Hepatocyte (in vitro differentiated cells): ENCODE measurements at regions not wholly inside any gene's neighbourhood (a gene's known extent, or its start where the extent isn't known, plus 50 kb on each side); places are given as distances from the start of the nearest gene placed in this dataset.
A peak's percentile ranks its signal among the peaks of the same experiment; 100 is the strongest.
"Not testable (repeated sequence)": the region's sequence is repeated elsewhere in the genome, so short reads cannot be mapped to it uniquely, and the experiment has no call there.

ENCODE experiments used
- DNase-seq: peaks from one replicate; pipeline ENCODE4 v3.0.0-alpha.2; 2016; ENCODE audit warnings: low spot score
- H2AFZ ChIP-seq: fragments of 200-600 bp; sonication (generic); 2 replicates; pipeline ENCODE4 v1.6.0; 2016; ENCODE audit warnings: antibody characterized with exemption, mild to moderate bottlenecking
- H3K27ac ChIP-seq: fragments of 200-600 bp; sonication (generic); 2 replicates; pipeline ENCODE4 v1.5.1; 2016; ENCODE audit warnings: mild to moderate bottlenecking
- H3K27me3 ChIP-seq: fragments of 200-600 bp; sonication (generic); 2 replicates; pipeline ENCODE4 v1.6.1; 2016
- H3K36me3 ChIP-seq: fragments of 200-600 bp; sonication (generic); replicated peaks from 2 replicates; pipeline ENCODE4 v1.5.1; 2016; ENCODE audit warnings: low read depth; ENCODE audit not compliant: insufficient read depth
- H3K4me1 ChIP-seq: fragments of 200-600 bp; sonication (generic); 2 replicates; pipeline ENCODE4 v1.5.1; 2016; ENCODE audit warnings: mild to moderate bottlenecking, moderate library complexity; ENCODE audit not compliant: insufficient read depth
- H3K4me2 ChIP-seq: fragments of 200-600 bp; sonication (generic); 2 replicates; pipeline ENCODE4 v1.6.0; 2016
- H3K4me3 ChIP-seq: fragments of 200-600 bp; sonication (generic); 2 replicates; pipeline ENCODE4 v1.5.1; 2016; ENCODE audit warnings: mild to moderate bottlenecking
- H3K79me2 ChIP-seq: fragments of 200-600 bp; sonication (generic); 2 replicates; pipeline ENCODE4 v1.6.0; 2017; ENCODE audit warnings: mild to moderate bottlenecking
- H3K9me2 ChIP-seq: fragments of 200-600 bp; sonication (generic); replicated peaks from 2 replicates; pipeline ENCODE4 v1.6.0; 2017; ENCODE audit warnings: mild to moderate bottlenecking; ENCODE audit not compliant: insufficient read depth
- H3K9me3 ChIP-seq: fragments of 200-600 bp; sonication (generic); 2 replicates; pipeline ENCODE4 v1.5.1; 2016; ENCODE audit warnings: low read depth, mild to moderate bottlenecking
- H4K20me1 ChIP-seq: fragments of 200-600 bp; sonication (generic); 2 replicates; pipeline ENCODE4 v1.6.0; 2016; ENCODE audit warnings: mild to moderate bottlenecking; ENCODE audit not compliant: insufficient read depth, poor library complexity, severe bottlenecking
- CTCF ChIP-seq: fragments of 200-600 bp; sonication (generic); IDR thresholded peaks from 2 replicates; pipeline ENCODE4 v1.5.1; 2016; ENCODE audit warnings: antibody characterized with exemption, mild to moderate bottlenecking; ENCODE audit not compliant: poor library complexity
- EZH2 ChIP-seq: fragments of 200-600 bp; sonication (generic); IDR thresholded peaks from 2 replicates; pipeline ENCODE4 v1.6.1; 2016; ENCODE audit warnings: antibody characterized with exemption, mild to moderate bottlenecking, borderline replicate concordance
- EZH2phosphoT487 ChIP-seq: fragments of 200-600 bp; sonication (generic); IDR thresholded peaks from one replicate; pipeline ENCODE4 v1.6.1; 2018; ENCODE audit warnings: antibody characterized with exemption, mild to moderate bottlenecking, low read depth, moderate library complexity; ENCODE audit not compliant: unreplicated experiment, severe bottlenecking
- WGBS: methylation state at CpG from one replicate; pipeline ENCODE4 v1.1.6; 2016; ENCODE audit warnings: low lambda C conversion rate; ENCODE audit errors: missing lambda C conversion rate; 5-methylcytosine and 5-hydroxymethylcytosine counted together

- WGBS, result 59% methylated on average over 4 of the region's 4 CpGs
- no peak for TF ChIP-seq CTCF
- no peak for TF ChIP-seq EZH2
- TF ChIP-seq EZH2phosphoT487, result no peak
- Histone ChIP-seq H3K27ac (peak overlapping the region; percentile 23), H3K36me3 (no peaks in the 10 kb centered on the region), H4K20me1 (no peaks in the 10 kb centered on the region), H3K4me2 (no peak overlapping the region), H3K27me3 (no peaks in the 10 kb centered on the region), H2AFZ (no peak overlapping the region), H3K4me3 (no peak overlapping the region), H3K79me2 (no peaks in the 10 kb centered on the region), H3K4me1 (peaks cover 9% of the 10 kb centered on the region), H3K9me3 (no peaks in the 10 kb centered on the region), H3K9me2 (no peaks in the 10 kb centered on the region)
- no peak for DNase-seq
These were observed 185.6 kb upstream of the ADRA1D start for GRCh38 chr20:4434681-4435080.

- Histone ChIP-seq H3K79me2 (no peaks in the 10 kb centered on the region), H3K27me3 (no peaks in the 10 kb centered on the region), H4K20me1 (no peaks in the 10 kb centered on the region), H3K27ac (no peak overlapping the region), H3K4me1 (no peaks in the 10 kb centered on the region), H3K9me3 (no peaks in the 10 kb centered on the region), H3K4me3 (no peak overlapping the region), H3K9me2 (no peaks in the 10 kb centered on the region), H3K36me3 (no peaks in the 10 kb centered on the region), H2AFZ (no peak overlapping the region), H3K4me2 (no peak overlapping the region)
- TF ChIP-seq EZH2 (no peak), EZH2phosphoT487 (no peak), CTCF (no peak)
- DNase-seq, result no peak
- 90% methylated on average over 2 of the region's 2 CpGs for WGBS
These were observed 182.4 kb upstream of the ADRA1D start for GRCh38 chr20:4431446-4431845.

GRCh38 chr20:4430826-4431225, 181.7 kb upstream of the ADRA1D start:
- H3K36me3 ChIP-seq, result not testable (repeated sequence)

GRCh38 chr20:4427940-4428586, 179.0 kb upstream of the ADRA1D start:
- DNase-seq, result no peak
- H2AFZ ChIP-seq, result no peak overlapping the region
- TF ChIP-seq CTCF (no peak), EZH2 (no peak), EZH2phosphoT487 (no peak)
- no peaks in the 10 kb centered on the region for H3K27me3 ChIP-seq
- no peaks in the 10 kb centered on the region for H3K4me1 ChIP-seq
- WGBS, result 84% methylated on average over 4 of the region's 4 CpGs
- H3K9me3 ChIP-seq, result no peaks in the 10 kb centered on the region
- no peaks in the 10 kb centered on the region for H3K36me3 ChIP-seq
- H3K79me2 ChIP-seq, result no peaks in the 10 kb centered on the region
- H3K4me2 ChIP-seq, result no peak overlapping the region
- no peaks in the 10 kb centered on the region for H4K20me1 ChIP-seq
- H3K27ac ChIP-seq, result no peak overlapping the region
- H3K9me2 ChIP-seq, result no peaks in the 10 kb centered on the region
- no peak overlapping the region for H3K4me3 ChIP-seq

More at GRCh38 chr20:4430826-4431225, 181.7 kb upstream of the ADRA1D start:
- not testable (repeated sequence) for H2AFZ ChIP-seq, H3K9me2 ChIP-seq, H3K4me2 ChIP-seq, H3K9me3 ChIP-seq, DNase-seq, H3K27me3 ChIP-seq, H3K4me3 ChIP-seq, H3K79me2 ChIP-seq, H3K4me1 ChIP-seq, H4K20me1 ChIP-seq, H3K27ac ChIP-seq
- WGBS, result 79% methylated on average over 11 of the region's 11 CpGs
